ENCODE measurements at regions not wholly inside any gene's neighbourhood (a gene's known extent, or its start where the extent isn't known, plus 50 kb on each side); places are given as distances from the start of the nearest gene placed in this dataset.

DNA sequence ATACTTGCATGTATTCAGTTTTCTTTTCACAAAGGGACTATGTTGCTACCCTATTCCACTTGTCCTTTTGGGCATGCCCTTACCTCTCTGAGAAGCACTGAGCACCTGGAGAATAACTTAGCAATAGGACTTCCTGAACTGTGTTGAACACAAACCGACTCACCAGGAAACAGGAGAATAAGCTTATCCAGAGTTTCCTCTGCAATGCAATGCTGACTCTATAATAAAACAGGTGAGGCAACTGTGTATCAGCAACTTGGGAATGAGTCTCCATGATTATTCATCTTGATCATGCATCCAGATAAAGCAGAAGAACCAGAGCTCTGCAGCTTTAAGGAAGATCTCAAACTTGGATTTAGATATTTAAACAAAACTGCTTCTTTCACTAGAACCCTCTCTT lies 806.5 kb downstream of the IGSF11 start:
- DNase-seq (ENCODE audit: low spot score) (no peak), ATAC-seq (no peak)
- Histone ChIP-seq H3K4me1 (ENCODE audit: insufficient read depth) (no peaks in the 10 kb centered on the region), H4K20me1 (replicated peaks; ENCODE audit: insufficient read depth) (no peaks in the 10 kb centered on the region), H3K9me2 (ENCODE audit: insufficient read depth) (no peaks in the 10 kb centered on the region), H3K4me2 (no peak overlapping the region), H3K27ac (ENCODE audit: low read depth) (no peak overlapping the region), H2AFZ (no peak overlapping the region), H3K79me2 (replicated peaks; ENCODE audit: insufficient read depth) (no peaks in the 10 kb centered on the region), H3K4me3 (no peak overlapping the region), H3K36me3 (ENCODE audit: insufficient read depth) (no peaks in the 10 kb centered on the region), H3K27me3 (ENCODE audit: insufficient read depth) (no peaks in the 10 kb centered on the region), H3F3A (replicated peaks; ENCODE audit: low read depth) (no peaks in the 10 kb centered on the region)
- H3K36me3 Mint-ChIP-seq (ENCODE audit: low read depth), result no peaks in the 10 kb centered on the region
- no peak for TF ChIP-seq NANOG (IDR thresholded peaks at IDR 0.05; ENCODE audit: borderline replicate concordance)
- no peak for TF ChIP-seq EZH2 (IDR thresholded peaks at IDR 0.05; ENCODE audit: low read depth, unreplicated experiment)
- TF ChIP-seq, protein P1, sequence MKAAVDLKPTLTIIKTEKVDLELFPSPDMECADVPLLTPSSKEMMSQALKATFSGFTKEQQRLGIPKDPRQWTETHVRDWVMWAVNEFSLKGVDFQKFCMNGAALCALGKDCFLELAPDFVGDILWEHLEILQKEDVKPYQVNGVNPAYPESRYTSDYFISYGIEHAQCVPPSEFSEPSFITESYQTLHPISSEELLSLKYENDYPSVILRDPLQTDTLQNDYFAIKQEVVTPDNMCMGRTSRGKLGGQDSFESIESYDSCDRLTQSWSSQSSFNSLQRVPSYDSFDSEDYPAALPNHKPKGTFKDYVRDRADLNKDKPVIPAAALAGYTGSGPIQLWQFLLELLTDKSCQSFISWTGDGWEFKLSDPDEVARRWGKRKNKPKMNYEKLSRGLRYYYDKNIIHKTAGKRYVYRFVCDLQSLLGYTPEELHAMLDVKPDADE (IDR thresholded peaks at IDR 0.05), result no peak
- TF ChIP-seq JUNB (IDR thresholded peaks at IDR 0.05; ENCODE audit: unreplicated experiment), result no peak
- TF ChIP-seq, protein P2, sequence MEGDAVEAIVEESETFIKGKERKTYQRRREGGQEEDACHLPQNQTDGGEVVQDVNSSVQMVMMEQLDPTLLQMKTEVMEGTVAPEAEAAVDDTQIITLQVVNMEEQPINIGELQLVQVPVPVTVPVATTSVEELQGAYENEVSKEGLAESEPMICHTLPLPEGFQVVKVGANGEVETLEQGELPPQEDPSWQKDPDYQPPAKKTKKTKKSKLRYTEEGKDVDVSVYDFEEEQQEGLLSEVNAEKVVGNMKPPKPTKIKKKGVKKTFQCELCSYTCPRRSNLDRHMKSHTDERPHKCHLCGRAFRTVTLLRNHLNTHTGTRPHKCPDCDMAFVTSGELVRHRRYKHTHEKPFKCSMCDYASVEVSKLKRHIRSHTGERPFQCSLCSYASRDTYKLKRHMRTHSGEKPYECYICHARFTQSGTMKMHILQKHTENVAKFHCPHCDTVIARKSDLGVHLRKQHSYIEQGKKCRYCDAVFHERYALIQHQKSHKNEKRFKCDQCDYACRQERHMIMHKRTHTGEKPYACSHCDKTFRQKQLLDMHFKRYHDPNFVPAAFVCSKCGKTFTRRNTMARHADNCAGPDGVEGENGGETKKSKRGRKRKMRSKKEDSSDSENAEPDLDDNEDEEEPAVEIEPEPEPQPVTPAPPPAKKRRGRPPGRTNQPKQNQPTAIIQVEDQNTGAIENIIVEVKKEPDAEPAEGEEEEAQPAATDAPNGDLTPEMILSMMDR (conservative IDR thresholded peaks at IDR 0.05; ENCODE audit: low read depth in 2 of 2), result no peak
- no peak for TF ChIP-seq STAT1 (IDR thresholded peaks at IDR 0.05; ENCODE audit: unreplicated experiment)
- H3K27ac Mint-ChIP-seq, result no peak overlapping the region
- no peaks in the 10 kb centered on the region; the same call in 2 of the 3 replicates for H3K4me1 Mint-ChIP-seq
- no peak overlapping the region for H3K4me3 Mint-ChIP-seq
- no peaks in the 10 kb centered on the region for H3K9me3 Mint-ChIP-seq
- H3K27me3 Mint-ChIP-seq (ENCODE audit: insufficient read depth, low read depth, poor library complexity), result peaks cover 2% of the 10 kb centered on the region

DNA sequence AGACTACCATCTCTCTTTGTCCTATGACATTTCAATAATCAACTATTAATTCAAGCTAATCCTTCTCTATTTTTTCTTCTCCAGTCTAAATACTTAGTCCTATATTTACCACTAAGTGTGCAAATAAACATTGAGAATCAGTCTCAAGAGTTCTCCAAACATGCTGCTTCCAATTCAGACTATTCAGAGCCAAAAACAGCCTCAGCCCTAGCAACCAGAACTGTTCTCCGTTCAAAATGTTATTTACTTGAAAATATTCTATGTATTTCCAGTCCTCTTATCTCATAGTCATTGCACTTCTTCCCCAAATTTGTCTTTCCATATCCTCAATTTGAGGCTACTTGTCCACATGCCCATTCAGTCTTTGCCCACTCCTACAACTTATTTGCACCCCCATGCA lies 805.5 kb downstream of the IGSF11 start:
- no peaks in the 10 kb centered on the region for H3K27me3 ChIP-seq (ENCODE audit: insufficient read depth)
- ATAC-seq, result no peak
- no peak overlapping the region for H3K4me2 ChIP-seq
- H3K36me3 ChIP-seq (ENCODE audit: insufficient read depth), result no peaks in the 10 kb centered on the region
- no peaks in the 10 kb centered on the region for H3K9me3 Mint-ChIP-seq
- no peak overlapping the region for H3K4me3 ChIP-seq
- no peak overlapping the region; the same call in 1 of the 2 replicates for H3K27ac Mint-ChIP-seq
- no peak overlapping the region for H3K27ac ChIP-seq (ENCODE audit: low read depth)
- H3K36me3 Mint-ChIP-seq (ENCODE audit: low read depth), result no peaks in the 10 kb centered on the region
- H3K27me3 Mint-ChIP-seq (ENCODE audit: insufficient read depth, low read depth, poor library complexity), result peaks cover 2% of the 10 kb centered on the region
- no peak for DNase-seq (ENCODE audit: low spot score)
- no peaks in the 10 kb centered on the region for H3K9me2 ChIP-seq (ENCODE audit: insufficient read depth)
- H3K4me1 Mint-ChIP-seq, result no peaks in the 10 kb centered on the region; the same call in 1 of the 3 replicates
- H4K20me1 ChIP-seq (replicated peaks; ENCODE audit: insufficient read depth), result no peaks in the 10 kb centered on the region
- H3K79me2 ChIP-seq (replicated peaks; ENCODE audit: insufficient read depth), result no peaks in the 10 kb centered on the region
- H3K4me3 Mint-ChIP-seq, result no peak overlapping the region
- H3F3A ChIP-seq (replicated peaks; ENCODE audit: low read depth), result no peaks in the 10 kb centered on the region
- no peaks in the 10 kb centered on the region for H3K4me1 ChIP-seq (ENCODE audit: insufficient read depth)
- no peak overlapping the region for H2AFZ ChIP-seq
- TF ChIP-seq, protein P1 (IDR thresholded peaks at IDR 0.05), result no peak
- TF ChIP-seq, protein P2 (conservative IDR thresholded peaks at IDR 0.05; ENCODE audit: low read depth in 2 of 2), result no peak
- TF ChIP-seq EZH2 (IDR thresholded peaks at IDR 0.05; ENCODE audit: low read depth, unreplicated experiment) (no peak), ZNF114 (CRISPR knock-in tag; IDR thresholded peaks at IDR 0.05) (no peak), POLR2AphosphoS5 (IDR thresholded peaks at IDR 0.05; ENCODE audit: low read depth) (no peak), NANOG (IDR thresholded peaks at IDR 0.05; ENCODE audit: borderline replicate concordance) (no peak), JUNB (IDR thresholded peaks at IDR 0.05; ENCODE audit: unreplicated experiment) (no peak)
- TF ChIP-seq, protein P3, sequence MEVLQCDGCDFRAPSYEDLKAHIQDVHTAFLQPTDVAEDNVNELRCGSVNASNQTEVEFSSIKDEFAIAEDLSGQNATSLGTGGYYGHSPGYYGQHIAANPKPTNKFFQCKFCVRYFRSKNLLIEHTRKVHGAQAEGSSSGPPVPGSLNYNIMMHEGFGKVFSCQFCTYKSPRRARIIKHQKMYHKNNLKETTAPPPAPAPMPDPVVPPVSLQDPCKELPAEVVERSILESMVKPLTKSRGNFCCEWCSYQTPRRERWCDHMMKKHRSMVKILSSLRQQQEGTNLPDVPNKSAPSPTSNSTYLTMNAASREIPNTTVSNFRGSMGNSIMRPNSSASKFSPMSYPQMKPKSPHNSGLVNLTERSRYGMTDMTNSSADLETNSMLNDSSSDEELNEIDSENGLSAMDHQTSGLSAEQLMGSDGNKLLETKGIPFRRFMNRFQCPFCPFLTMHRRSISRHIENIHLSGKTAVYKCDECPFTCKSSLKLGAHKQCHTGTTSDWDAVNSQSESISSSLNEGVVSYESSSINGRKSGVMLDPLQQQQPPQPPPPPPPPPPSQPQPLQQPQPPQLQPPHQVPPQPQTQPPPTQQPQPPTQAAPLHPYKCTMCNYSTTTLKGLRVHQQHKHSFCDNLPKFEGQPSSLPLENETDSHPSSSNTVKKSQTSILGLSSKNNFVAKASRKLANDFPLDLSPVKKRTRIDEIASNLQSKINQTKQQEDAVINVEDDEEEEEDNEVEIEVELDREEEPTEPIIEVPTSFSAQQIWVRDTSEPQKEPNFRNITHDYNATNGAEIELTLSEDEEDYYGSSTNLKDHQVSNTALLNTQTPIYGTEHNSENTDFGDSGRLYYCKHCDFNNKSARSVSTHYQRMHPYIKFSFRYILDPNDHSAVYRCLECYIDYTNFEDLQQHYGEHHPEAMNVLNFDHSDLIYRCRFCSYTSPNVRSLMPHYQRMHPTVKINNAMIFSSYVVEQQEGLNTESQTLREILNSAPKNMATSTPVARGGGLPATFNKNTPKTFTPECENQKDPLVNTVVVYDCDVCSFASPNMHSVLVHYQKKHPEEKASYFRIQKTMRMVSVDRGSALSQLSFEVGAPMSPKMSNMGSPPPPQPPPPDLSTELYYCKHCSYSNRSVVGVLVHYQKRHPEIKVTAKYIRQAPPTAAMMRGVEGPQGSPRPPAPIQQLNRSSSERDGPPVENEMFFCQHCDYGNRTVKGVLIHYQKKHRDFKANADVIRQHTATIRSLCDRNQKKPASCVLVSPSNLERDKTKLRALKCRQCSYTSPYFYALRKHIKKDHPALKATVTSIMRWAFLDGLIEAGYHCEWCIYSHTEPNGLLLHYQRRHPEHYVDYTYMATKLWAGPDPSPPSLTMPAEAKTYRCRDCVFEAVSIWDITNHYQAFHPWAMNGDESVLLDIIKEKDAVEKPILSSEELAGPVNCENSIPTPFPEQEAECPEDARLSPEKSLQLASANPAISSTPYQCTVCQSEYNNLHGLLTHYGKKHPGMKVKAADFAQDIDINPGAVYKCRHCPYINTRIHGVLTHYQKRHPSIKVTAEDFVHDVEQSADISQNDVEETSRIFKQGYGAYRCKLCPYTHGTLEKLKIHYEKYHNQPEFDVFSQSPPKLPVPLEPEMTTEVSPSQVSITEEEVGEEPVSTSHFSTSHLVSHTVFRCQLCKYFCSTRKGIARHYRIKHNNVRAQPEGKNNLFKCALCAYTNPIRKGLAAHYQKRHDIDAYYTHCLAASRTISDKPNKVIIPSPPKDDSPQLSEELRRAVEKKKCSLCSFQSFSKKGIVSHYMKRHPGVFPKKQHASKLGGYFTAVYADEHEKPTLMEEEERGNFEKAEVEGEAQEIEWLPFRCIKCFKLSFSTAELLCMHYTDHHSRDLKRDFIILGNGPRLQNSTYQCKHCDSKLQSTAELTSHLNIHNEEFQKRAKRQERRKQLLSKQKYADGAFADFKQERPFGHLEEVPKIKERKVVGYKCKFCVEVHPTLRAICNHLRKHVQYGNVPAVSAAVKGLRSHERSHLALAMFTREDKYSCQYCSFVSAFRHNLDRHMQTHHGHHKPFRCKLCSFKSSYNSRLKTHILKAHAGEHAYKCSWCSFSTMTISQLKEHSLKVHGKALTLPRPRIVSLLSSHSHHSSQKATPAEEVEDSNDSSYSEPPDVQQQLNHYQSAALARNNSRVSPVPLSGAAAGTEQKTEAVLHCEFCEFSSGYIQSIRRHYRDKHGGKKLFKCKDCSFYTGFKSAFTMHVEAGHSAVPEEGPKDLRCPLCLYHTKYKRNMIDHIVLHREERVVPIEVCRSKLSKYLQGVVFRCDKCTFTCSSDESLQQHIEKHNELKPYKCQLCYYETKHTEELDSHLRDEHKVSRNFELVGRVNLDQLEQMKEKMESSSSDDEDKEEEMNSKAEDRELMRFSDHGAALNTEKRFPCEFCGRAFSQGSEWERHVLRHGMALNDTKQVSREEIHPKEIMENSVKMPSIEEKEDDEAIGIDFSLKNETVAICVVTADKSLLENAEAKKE (CRISPR knock-in tag; IDR thresholded peaks at IDR 0.05), result no peak

Data from GM23338 (cell line).